ENCODE measurements at regions not wholly inside any gene's neighbourhood (a gene's known extent, or its start where the extent isn't known, plus 50 kb on each side); places are given as distances from the start of the nearest gene placed in this dataset.

DNA sequence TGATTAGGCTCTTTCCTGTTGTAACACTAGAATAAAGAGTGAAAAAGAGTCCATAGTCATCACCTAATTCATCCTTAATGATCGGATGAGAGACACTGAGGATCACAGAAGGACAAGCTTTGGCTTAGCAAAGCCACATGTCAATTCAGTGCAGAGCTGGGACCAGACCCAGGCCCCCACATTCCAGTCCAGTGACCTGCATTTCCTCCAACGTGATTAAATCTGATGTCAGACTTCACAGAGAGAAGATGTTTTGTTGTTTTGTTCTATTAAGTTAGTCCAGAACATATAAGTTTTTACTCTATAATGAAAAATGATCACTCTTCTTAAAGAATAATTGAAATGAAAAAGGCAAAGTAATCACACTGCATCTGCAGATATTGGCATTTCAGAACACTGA lies 377.9 kb upstream of the PAPPA start:
- H3K4me3 ChIP-seq, result no peak overlapping the region
- in situ Hi-C loops (cut with MboI), result no loop called here
- peak; percentile 10 for DNase-seq
- no peaks in the 10 kb centered on the region for H3K9me2 ChIP-seq (ENCODE audit: insufficient read depth)
- H3K9ac ChIP-seq, result no peak overlapping the region
- H3K27me3 ChIP-seq (replicated peaks; ENCODE audit: insufficient read depth), result no peaks in the 10 kb centered on the region
- H4K20me1 ChIP-seq (ENCODE audit: insufficient read depth), result no peaks in the 10 kb centered on the region
- H3K9me3 ChIP-seq (ENCODE audit: low read depth), result no peaks in the 10 kb centered on the region
- H3K4me2 ChIP-seq (ENCODE audit: unreplicated experiment), result no peak overlapping the region
- H2AFZ ChIP-seq, result 0 out of 2 replicates have a peak overlapping the region, but pooled peaks have one; percentile 19
- no peaks in the 10 kb centered on the region for H3K36me3 ChIP-seq (ENCODE audit: low read depth)
- H3F3A ChIP-seq (ENCODE audit: insufficient read depth), result no peaks in the 10 kb centered on the region
- H3K4me1 ChIP-seq (ENCODE audit: insufficient read depth), result peaks cover 7% of the 10 kb centered on the region; the same call in 1 of the 2 replicates
- no peak overlapping the region for H3K27ac ChIP-seq
- TF ChIP-seq EZH2phosphoT487 (IDR thresholded peaks at IDR 0.05; ENCODE audit: insufficient read depth, low read depth) (no peak), EZH2 (IDR thresholded peaks at IDR 0.05; ENCODE audit: insufficient read depth, poor library complexity, severe bottlenecking) (no peak)
- H3K79me2 ChIP-seq (ENCODE audit: insufficient read depth), result no peaks in the 10 kb centered on the region
- 1 to 6% methylated on average over 2 of the region's 2 CpGs for WGBS, 2 experiments (ENCODE audit: low coverage in 1 of 2, low lambda C conversion rate in 2 of 2, missing lambda C conversion rate in 2 of 2)

DNA sequence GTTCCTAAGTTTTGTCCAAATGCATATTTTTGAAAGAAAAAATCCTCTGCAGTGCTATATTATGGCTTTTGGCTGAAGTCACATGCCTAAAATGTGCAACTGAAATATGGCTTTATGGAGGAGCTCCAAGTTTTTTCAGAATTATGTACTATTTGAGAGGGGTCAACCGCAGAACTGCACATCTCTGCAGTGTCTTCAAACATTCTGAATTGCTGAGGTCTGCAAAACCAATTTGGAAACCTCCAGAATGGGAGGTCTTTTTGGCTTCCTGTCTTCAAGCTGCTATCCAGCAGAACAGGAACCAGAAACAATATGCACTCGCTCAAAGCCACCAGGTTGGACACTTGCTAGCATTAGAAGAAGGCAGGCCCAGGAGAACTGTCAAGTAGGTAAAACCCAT lies 376.0 kb upstream of the PAPPA start:
- Histone ChIP-seq H3K4me1 (ENCODE audit: insufficient read depth) (peaks cover 7% of the 10 kb centered on the region; the same call in 1 of the 2 replicates), H3K9me2 (ENCODE audit: insufficient read depth) (no peaks in the 10 kb centered on the region), H3K27me3 (replicated peaks; ENCODE audit: insufficient read depth) (no peaks in the 10 kb centered on the region), H2AFZ (no peak overlapping the region), H3K79me2 (ENCODE audit: insufficient read depth) (no peaks in the 10 kb centered on the region), H3K36me3 (ENCODE audit: low read depth) (no peaks in the 10 kb centered on the region), H3K9me3 (ENCODE audit: low read depth) (no peaks in the 10 kb centered on the region), H3F3A (ENCODE audit: insufficient read depth) (no peaks in the 10 kb centered on the region), H3K4me2 (ENCODE audit: unreplicated experiment) (no peak overlapping the region), H3K9ac (no peak overlapping the region), H3K27ac (no peak overlapping the region), H3K4me3 (no peak overlapping the region), H4K20me1 (ENCODE audit: insufficient read depth) (no peaks in the 10 kb centered on the region)
- TF ChIP-seq EZH2 (IDR thresholded peaks at IDR 0.05; ENCODE audit: insufficient read depth, poor library complexity, severe bottlenecking), result no peak
- no peak for TF ChIP-seq EZH2phosphoT487 (IDR thresholded peaks at IDR 0.05; ENCODE audit: insufficient read depth, low read depth)
- DNase-seq, result no peak
- 48 to 56% methylated on average over 2 of the region's 2 CpGs for WGBS, 2 experiments (ENCODE audit: low coverage in 1 of 2, low lambda C conversion rate in 2 of 2, missing lambda C conversion rate in 2 of 2)
- in situ Hi-C loops (cut with MboI), result no loop called here

DNA sequence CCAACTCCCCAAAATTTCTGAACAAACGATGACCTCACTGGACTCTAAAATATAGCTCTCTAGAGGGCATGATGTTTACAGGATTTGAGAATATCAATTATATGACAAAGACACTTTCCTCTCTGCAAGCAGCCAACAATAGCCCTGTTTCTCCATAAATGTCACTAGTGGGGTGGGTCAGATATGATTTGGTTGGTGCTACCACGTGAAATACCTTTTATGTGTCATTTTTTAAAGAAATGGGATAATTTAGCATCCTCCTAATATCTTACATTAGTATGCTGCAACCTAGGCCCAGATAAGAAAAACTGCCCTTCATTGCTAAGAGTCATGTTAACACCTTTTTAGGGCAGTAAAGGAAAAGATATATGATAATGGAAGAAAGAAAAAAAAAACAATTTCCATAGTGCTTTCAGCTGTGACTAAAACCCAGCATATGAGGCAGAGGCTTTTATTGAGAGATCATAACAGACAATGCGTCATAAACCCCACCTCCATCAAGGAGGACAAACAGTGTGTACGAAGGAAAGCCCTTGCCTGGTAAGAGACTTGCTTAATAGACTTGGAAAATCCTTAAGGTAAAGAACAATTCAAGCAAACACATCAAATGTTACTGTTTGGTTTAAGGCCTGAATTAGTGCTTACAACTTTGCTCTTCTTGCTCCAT lies 372.4 kb upstream of the PAPPA start:
- H3K4me1 ChIP-seq (ENCODE audit: insufficient read depth), result peaks cover 6% of the 10 kb centered on the region
- H2AFZ ChIP-seq, result no peak overlapping the region
- in situ Hi-C loops (cut with MboI), result no loop called here
- H3K36me3 ChIP-seq (ENCODE audit: low read depth), result no peaks in the 10 kb centered on the region
- no peaks in the 10 kb centered on the region for H3K27me3 ChIP-seq (replicated peaks; ENCODE audit: insufficient read depth)
- H3K9ac ChIP-seq, result no peak overlapping the region
- DNase-seq, result no peak
- H4K20me1 ChIP-seq (ENCODE audit: insufficient read depth), result no peaks in the 10 kb centered on the region
- H3K9me3 ChIP-seq (ENCODE audit: low read depth), result no peaks in the 10 kb centered on the region
- 67 to 71% methylated on average over 4 of the region's 4 CpGs for WGBS, 2 experiments (ENCODE audit: low coverage in 1 of 2, low lambda C conversion rate in 2 of 2, missing lambda C conversion rate in 2 of 2)
- no peaks in the 10 kb centered on the region for H3K9me2 ChIP-seq (ENCODE audit: insufficient read depth)
- H3F3A ChIP-seq (ENCODE audit: insufficient read depth), result no peaks in the 10 kb centered on the region
- no peak for TF ChIP-seq EZH2phosphoT487 (IDR thresholded peaks at IDR 0.05; ENCODE audit: insufficient read depth, low read depth)
- TF ChIP-seq EZH2 (IDR thresholded peaks at IDR 0.05; ENCODE audit: insufficient read depth, poor library complexity, severe bottlenecking), result no peak
- no peak overlapping the region for H3K4me2 ChIP-seq (ENCODE audit: unreplicated experiment)
- no peaks in the 10 kb centered on the region for H3K79me2 ChIP-seq (ENCODE audit: insufficient read depth)
- no peak overlapping the region for H3K27ac ChIP-seq
- no peak overlapping the region for H3K4me3 ChIP-seq

DNA sequence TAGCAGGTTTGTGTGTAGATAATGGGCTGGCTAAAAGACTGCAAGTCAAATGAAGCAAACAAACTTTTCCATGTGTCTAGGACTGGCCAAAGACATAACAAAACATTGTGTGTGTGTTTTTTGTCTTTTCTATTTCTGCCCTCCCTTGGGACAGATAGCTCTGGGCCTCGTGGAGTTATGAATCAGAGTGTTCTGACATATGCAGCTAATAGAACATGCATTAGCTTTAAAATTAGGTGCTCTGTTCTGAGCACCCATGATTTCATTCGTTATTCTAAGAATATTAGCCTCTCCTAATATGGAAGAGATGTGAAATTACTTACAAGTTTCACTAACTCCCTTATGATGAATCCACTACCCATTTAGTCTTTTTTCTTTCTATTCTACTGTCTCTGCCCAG lies 367.3 kb upstream of the PAPPA start:
- Histone ChIP-seq H3K9me2 (ENCODE audit: insufficient read depth) (no peaks in the 10 kb centered on the region), H2AFZ (0 out of 2 replicates have a peak overlapping the region, but pooled peaks have one; percentile 18), H3K27ac (no peak overlapping the region), H3K4me3 (no peak overlapping the region), H4K20me1 (ENCODE audit: insufficient read depth) (no peaks in the 10 kb centered on the region), H3K4me2 (ENCODE audit: unreplicated experiment) (peak overlapping the region; percentile 18), H3K36me3 (ENCODE audit: low read depth) (no peaks in the 10 kb centered on the region), H3K27me3 (replicated peaks; ENCODE audit: insufficient read depth) (no peaks in the 10 kb centered on the region), H3K9me3 (ENCODE audit: low read depth) (no peaks in the 10 kb centered on the region), H3K4me1 (ENCODE audit: insufficient read depth) (peaks cover 13% of the 10 kb centered on the region), H3F3A (ENCODE audit: insufficient read depth) (no peaks in the 10 kb centered on the region), H3K9ac (no peak overlapping the region), H3K79me2 (ENCODE audit: insufficient read depth) (no peaks in the 10 kb centered on the region)
- in situ Hi-C loops (cut with MboI), result no loop called here
- peak; percentile 75 for DNase-seq
- WGBS, 2 experiments (ENCODE audit: low coverage in 1 of 2, low lambda C conversion rate in 2 of 2, missing lambda C conversion rate in 2 of 2), result 11 to 22% methylated on average over 2 of the region's 2 CpGs
- TF ChIP-seq EZH2phosphoT487 (IDR thresholded peaks at IDR 0.05; ENCODE audit: insufficient read depth, low read depth), result no peak
- TF ChIP-seq EZH2 (IDR thresholded peaks at IDR 0.05; ENCODE audit: insufficient read depth, poor library complexity, severe bottlenecking), result no peak
